ENCODE measurements at regions not wholly inside any gene's neighbourhood (a gene's known extent, or its start where the extent isn't known, plus 50 kb on each side); places are given as distances from the start of the nearest gene placed in this dataset.
"Not testable (repeated sequence)": the region's sequence is repeated elsewhere in the genome, so short reads cannot be mapped to it uniquely, and the experiment has no call there.

GRCh38 chr7:68399991-68400590 lies 1198.2 kb upstream of the AUTS2 start:
- in situ Hi-C loops (cut with MboI; ENCODE audit: low pct_unique_long_range_greater_than_20kb, low sequenced_read_pairs): no loop called here
- DNase-seq: no peak

GRCh38 chr7:68400783-68401182 lies 1197.5 kb upstream of the AUTS2 start:
- in situ Hi-C loops (cut with MboI; ENCODE audit: low pct_unique_long_range_greater_than_20kb, low sequenced_read_pairs): no loop called here
- DNase-seq: no peak

GRCh38 chr7:68401313-68401712 lies 1197.0 kb upstream of the AUTS2 start:
- in situ Hi-C loops (cut with MboI; ENCODE audit: low pct_unique_long_range_greater_than_20kb, low sequenced_read_pairs): no loop called here
- DNase-seq: no peak

- in situ Hi-C loops (cut with MboI; ENCODE audit: low pct_unique_long_range_greater_than_20kb, low sequenced_read_pairs): no loop called here
- DNase-seq: no peak
These were observed 1191.8 kb upstream of the AUTS2 start for GRCh38 chr7:68406480-68406879.

GRCh38 chr7:68407460-68407859 lies 1190.8 kb upstream of the AUTS2 start:
- DNase-seq: peak; percentile 18
- in situ Hi-C loops (cut with MboI; ENCODE audit: low pct_unique_long_range_greater_than_20kb, low sequenced_read_pairs): no loop called here

GRCh38 chr7:68408873-68409272 lies 1189.4 kb upstream of the AUTS2 start:
- no peak for DNase-seq
- in situ Hi-C loops (cut with MboI; ENCODE audit: low pct_unique_long_range_greater_than_20kb, low sequenced_read_pairs): no loop called here

- in situ Hi-C loops (cut with MboI; ENCODE audit: low pct_unique_long_range_greater_than_20kb, low sequenced_read_pairs): no loop called here
These were observed 1188.4 kb upstream of the AUTS2 start for GRCh38 chr7:68409851-68410250.

GRCh38 chr7:68410693-68411092 lies 1187.6 kb upstream of the AUTS2 start:
- DNase-seq; in situ Hi-C loops (cut with MboI; ENCODE audit: low pct_unique_long_range_greater_than_20kb, low sequenced_read_pairs): not testable (repeated sequence)

More at GRCh38 chr7:68409851-68410250, 1188.4 kb upstream of the AUTS2 start:
- DNase-seq: no peak

GRCh38 chr7:68411742-68412141 lies 1186.5 kb upstream of the AUTS2 start:
- in situ Hi-C loops (cut with MboI; ENCODE audit: low pct_unique_long_range_greater_than_20kb, low sequenced_read_pairs): no loop called here
- no peak for DNase-seq

- in situ Hi-C loops (cut with MboI; ENCODE audit: low pct_unique_long_range_greater_than_20kb, low sequenced_read_pairs): no loop called here
- DNase-seq: no peak
These were observed 1183.4 kb upstream of the AUTS2 start for GRCh38 chr7:68414631-68415425.

- in situ Hi-C loops (cut with MboI; ENCODE audit: low pct_unique_long_range_greater_than_20kb, low sequenced_read_pairs): no loop called here
These were observed 1181.3 kb upstream of the AUTS2 start for GRCh38 chr7:68417002-68417401.

GRCh38 chr7:68417659-68418058 lies 1180.6 kb upstream of the AUTS2 start:
- in situ Hi-C loops (cut with MboI; ENCODE audit: low pct_unique_long_range_greater_than_20kb, low sequenced_read_pairs): no loop called here
- peak; percentile 11 for DNase-seq

More at GRCh38 chr7:68417002-68417401, 1181.3 kb upstream of the AUTS2 start:
- DNase-seq: no peak

- no peak for DNase-seq
- in situ Hi-C loops (cut with MboI; ENCODE audit: low pct_unique_long_range_greater_than_20kb, low sequenced_read_pairs): no loop called here
These were observed 1177.7 kb upstream of the AUTS2 start for GRCh38 chr7:68420342-68421192.

GRCh38 chr7:68421712-68422111 lies 1176.6 kb upstream of the AUTS2 start:
- in situ Hi-C loops (cut with MboI; ENCODE audit: low pct_unique_long_range_greater_than_20kb, low sequenced_read_pairs): no loop called here
- DNase-seq: no peak

- DNase-seq: no peak
- in situ Hi-C loops (cut with MboI; ENCODE audit: low pct_unique_long_range_greater_than_20kb, low sequenced_read_pairs): no loop called here
These were observed 1176.0 kb upstream of the AUTS2 start for GRCh38 chr7:68422281-68422680.

- in situ Hi-C loops (cut with MboI; ENCODE audit: low pct_unique_long_range_greater_than_20kb, low sequenced_read_pairs): no loop called here
- no peak for DNase-seq
These were observed 1174.9 kb upstream of the AUTS2 start for GRCh38 chr7:68423356-68423755.

GRCh38 chr7:68424658-68425297 lies 1173.5 kb upstream of the AUTS2 start:
- in situ Hi-C loops (cut with MboI; ENCODE audit: low pct_unique_long_range_greater_than_20kb, low sequenced_read_pairs): no loop called here
- DNase-seq: no peak

GRCh38 chr7:68425377-68425776 lies 1172.9 kb upstream of the AUTS2 start:
- in situ Hi-C loops (cut with MboI; ENCODE audit: low pct_unique_long_range_greater_than_20kb, low sequenced_read_pairs): no loop called here
- no peak for DNase-seq

- in situ Hi-C loops (cut with MboI; ENCODE audit: low pct_unique_long_range_greater_than_20kb, low sequenced_read_pairs): no loop called here
- DNase-seq: no peak
These were observed 1168.7 kb upstream of the AUTS2 start for GRCh38 chr7:68429411-68430117.

Measured in KBM-7 (cell line).